HL-60 (cell line): ENCODE measurements at regions not wholly inside any gene's neighbourhood (a gene's known extent, or its start where the extent isn't known, plus 50 kb on each side); places are given as distances from the start of the nearest gene placed in this dataset.

Source experiments
- CTCF ChIP-seq: IDR thresholded peaks from one replicate; pipeline ENCODE4 v1.5.1; 2011; ENCODE audit warnings: low read length, control low read depth, inconsistent platforms; ENCODE audit not compliant: insufficient read depth
- GABPA ChIP-seq: IDR thresholded peaks from 2 replicates; pipeline ENCODE4 v1.6.1; 2012; ENCODE audit warnings: low read depth

GRCh38 chr9:18010492-18010891 is 431.6 kb downstream of the SH3GL2 start:
- TF ChIP-seq GABPA = no peak
- no peak for TF ChIP-seq CTCF
